ENCODE measurements at regions not wholly inside any gene's neighbourhood (a gene's known extent, or its start where the extent isn't known, plus 50 kb on each side); places are given as distances from the start of the nearest gene placed in this dataset.

- no CpG with 5 or more reads among the region's 1 CpG for WGBS (ENCODE audit: extremely low coverage, insufficient coverage, low lambda C conversion rate)
- H2BK15ac ChIP-seq (replicated peaks; ENCODE audit: low read depth), result no peak overlapping the region
- H3K79me1 ChIP-seq (ENCODE audit: low read length), result no peaks in the 10 kb centered on the region
- no peak overlapping the region for H4K8ac ChIP-seq (ENCODE audit: low read depth, low read length)
- no peak overlapping the region for H3K18ac ChIP-seq (ENCODE audit: low read length)
- no peaks in the 10 kb centered on the region for H3K36me3 ChIP-seq (ENCODE audit: control insufficient read depth, insufficient read depth, low read length)
- peaks cover 1% of the 10 kb centered on the region for H3K4me1 ChIP-seq (ENCODE audit: control insufficient read depth, low read depth, low read length)
- H3K9ac ChIP-seq (ENCODE audit: low read length), result no peak overlapping the region
- H3K79me2 ChIP-seq (ENCODE audit: control insufficient read depth, insufficient read depth, low read length), result no peaks in the 10 kb centered on the region
- H3K4me3 ChIP-seq (ENCODE audit: low read length), result no peak overlapping the region
- no peak overlapping the region for H2AK5ac ChIP-seq (ENCODE audit: low read length)
- no peak overlapping the region for H3K4me2 ChIP-seq (ENCODE audit: low read length)
- no peak overlapping the region for H3K4ac ChIP-seq (ENCODE audit: low read depth, low read length)
- no peak overlapping the region for H4K5ac ChIP-seq (ENCODE audit: low read length)
- H3K27ac ChIP-seq (ENCODE audit: low read depth, low read length), result no peak overlapping the region
- no peak overlapping the region for H2BK5ac ChIP-seq (ENCODE audit: low read length)
- no peak overlapping the region for H2BK120ac ChIP-seq (ENCODE audit: low read depth, low read length)
- H3K27me3 ChIP-seq (ENCODE audit: insufficient read depth, low read length, poor library complexity), result no peaks in the 10 kb centered on the region
- no peak overlapping the region for H3K56ac ChIP-seq (ENCODE audit: low read length)
- H3K23ac ChIP-seq (ENCODE audit: low read length), result no peak overlapping the region
- no peak for DNase-seq
Observed at GRCh38 chr3:178097576-178097975, 438.7 kb upstream of the KCNMB2 start.

DNA sequence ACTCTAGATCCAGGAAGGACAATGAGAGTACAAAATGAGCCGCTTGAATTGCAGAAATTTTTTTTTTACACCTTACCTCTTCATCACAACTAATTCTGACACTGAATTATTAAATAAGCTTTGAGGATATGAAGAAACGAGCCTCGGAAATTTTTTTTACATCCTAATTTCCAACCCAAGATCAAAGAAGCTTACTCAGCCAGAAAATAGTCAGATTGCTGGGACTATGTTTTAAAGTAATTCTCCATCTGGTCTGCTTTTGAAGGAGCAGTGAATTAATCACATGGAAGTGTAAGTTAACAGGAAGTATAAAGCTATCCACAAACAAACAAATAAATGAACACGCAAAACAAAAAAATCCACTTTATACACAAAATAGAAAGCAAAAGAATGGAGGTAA is 437.0 kb upstream of the KCNMB2 start:
- H2BK15ac ChIP-seq (replicated peaks; ENCODE audit: low read depth), result no peak overlapping the region
- H3K36me3 ChIP-seq (ENCODE audit: control insufficient read depth, insufficient read depth, low read length), result no peaks in the 10 kb centered on the region
- no peak overlapping the region for H3K4me2 ChIP-seq (ENCODE audit: low read length)
- no peak overlapping the region for H4K5ac ChIP-seq (ENCODE audit: low read length)
- H2BK5ac ChIP-seq (ENCODE audit: low read length), result no peak overlapping the region
- H3K18ac ChIP-seq (ENCODE audit: low read length), result no peak overlapping the region
- no peaks in the 10 kb centered on the region for H3K79me1 ChIP-seq (ENCODE audit: low read length)
- no CpG with 5 or more reads among the region's 4 CpGs for WGBS (ENCODE audit: extremely low coverage, insufficient coverage, low lambda C conversion rate)
- H2AK5ac ChIP-seq (ENCODE audit: low read length), result no peak overlapping the region
- H3K27ac ChIP-seq (ENCODE audit: low read depth, low read length), result no peak overlapping the region
- H3K27me3 ChIP-seq (ENCODE audit: insufficient read depth, low read length, poor library complexity), result no peaks in the 10 kb centered on the region
- H3K56ac ChIP-seq (ENCODE audit: low read length), result no peak overlapping the region
- H3K4me1 ChIP-seq (ENCODE audit: control insufficient read depth, low read depth, low read length), result peaks cover 1% of the 10 kb centered on the region
- H3K79me2 ChIP-seq (ENCODE audit: control insufficient read depth, insufficient read depth, low read length), result no peaks in the 10 kb centered on the region
- no peak overlapping the region for H3K23ac ChIP-seq (ENCODE audit: low read length)
- no peak overlapping the region for H4K8ac ChIP-seq (ENCODE audit: low read depth, low read length)
- no peak overlapping the region for H3K4me3 ChIP-seq (ENCODE audit: low read length)
- no peak overlapping the region for H2BK120ac ChIP-seq (ENCODE audit: low read depth, low read length)
- no peak overlapping the region for H3K4ac ChIP-seq (ENCODE audit: low read depth, low read length)
- H3K9ac ChIP-seq (ENCODE audit: low read length), result no peak overlapping the region
- DNase-seq, result no peak

DNA sequence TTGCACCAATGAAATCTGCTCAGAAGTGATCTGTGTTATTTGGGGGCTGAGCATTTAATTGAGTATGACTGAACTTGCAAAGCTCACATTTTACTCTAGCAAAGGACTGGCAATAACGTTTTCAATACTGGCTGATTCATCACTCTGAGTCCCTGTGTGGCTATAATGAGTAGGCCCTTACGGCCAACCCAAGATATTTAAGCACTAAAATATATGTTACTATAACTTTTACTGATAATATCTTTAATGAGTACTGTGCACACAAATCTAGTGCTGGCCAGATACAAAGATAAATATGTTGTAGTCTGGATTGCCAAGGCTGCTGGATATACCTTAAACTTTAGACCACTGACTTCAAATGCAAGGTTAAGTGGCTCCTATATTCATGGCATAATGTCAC is 436.4 kb upstream of the KCNMB2 start:
- Histone ChIP-seq H3K4me3 (ENCODE audit: low read length) (no peak overlapping the region), H3K4me1 (ENCODE audit: control insufficient read depth, low read depth, low read length) (peaks cover 1% of the 10 kb centered on the region), H3K9ac (ENCODE audit: low read length) (no peak overlapping the region), H3K23ac (ENCODE audit: low read length) (no peak overlapping the region), H2BK120ac (ENCODE audit: low read depth, low read length) (no peak overlapping the region), H3K27ac (ENCODE audit: low read depth, low read length) (no peak overlapping the region), H3K79me1 (ENCODE audit: low read length) (no peaks in the 10 kb centered on the region), H4K8ac (ENCODE audit: low read depth, low read length) (no peak overlapping the region), H2BK15ac (replicated peaks; ENCODE audit: low read depth) (no peak overlapping the region), H3K56ac (ENCODE audit: low read length) (no peak overlapping the region), H3K79me2 (ENCODE audit: control insufficient read depth, insufficient read depth, low read length) (no peaks in the 10 kb centered on the region), H2AK5ac (ENCODE audit: low read length) (no peak overlapping the region), H3K36me3 (ENCODE audit: control insufficient read depth, insufficient read depth, low read length) (no peaks in the 10 kb centered on the region), H2BK5ac (ENCODE audit: low read length) (no peak overlapping the region), H3K18ac (ENCODE audit: low read length) (no peak overlapping the region), H3K4me2 (ENCODE audit: low read length) (no peak overlapping the region), H3K27me3 (ENCODE audit: insufficient read depth, low read length, poor library complexity) (no peaks in the 10 kb centered on the region), H3K4ac (ENCODE audit: low read depth, low read length) (no peak overlapping the region), H4K5ac (ENCODE audit: low read length) (no peak overlapping the region)
- no peak for DNase-seq
- WGBS (ENCODE audit: extremely low coverage, insufficient coverage, low lambda C conversion rate), result no CpG with 5 or more reads among the region's 2 CpGs

DNA sequence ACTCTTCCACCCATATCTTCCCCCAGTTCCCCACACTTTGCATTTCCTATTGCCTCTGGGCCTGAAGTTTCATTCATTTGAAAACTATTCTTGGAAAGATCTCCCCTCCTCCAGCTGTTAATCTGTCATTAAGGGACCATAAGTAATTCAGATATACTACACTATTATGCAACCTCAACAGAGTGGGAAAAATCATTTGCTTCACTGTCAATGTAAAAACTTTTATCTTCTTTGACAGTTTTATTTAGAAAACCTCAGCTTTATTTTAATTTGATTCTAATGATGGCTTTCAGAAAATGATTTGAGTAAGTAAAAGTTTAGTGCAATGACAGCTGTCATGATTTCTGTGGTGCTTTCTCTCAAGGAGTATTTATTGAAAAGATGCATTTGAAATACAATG is 435.3 kb upstream of the KCNMB2 start:
- DNase-seq, result no peak
- Histone ChIP-seq H3K9ac (ENCODE audit: low read length) (no peak overlapping the region), H2AK5ac (ENCODE audit: low read length) (no peak overlapping the region), H4K8ac (ENCODE audit: low read depth, low read length) (no peak overlapping the region), H3K4me3 (ENCODE audit: low read length) (no peak overlapping the region), H2BK120ac (ENCODE audit: low read depth, low read length) (no peak overlapping the region), H3K56ac (ENCODE audit: low read length) (no peak overlapping the region), H3K4ac (ENCODE audit: low read depth, low read length) (no peak overlapping the region), H3K27me3 (ENCODE audit: insufficient read depth, low read length, poor library complexity) (no peaks in the 10 kb centered on the region), H4K5ac (ENCODE audit: low read length) (no peak overlapping the region), H3K27ac (ENCODE audit: low read depth, low read length) (no peak overlapping the region), H3K23ac (ENCODE audit: low read length) (no peak overlapping the region), H3K18ac (ENCODE audit: low read length) (no peak overlapping the region), H3K4me1 (ENCODE audit: control insufficient read depth, low read depth, low read length) (peaks cover 1% of the 10 kb centered on the region), H3K36me3 (ENCODE audit: control insufficient read depth, insufficient read depth, low read length) (no peaks in the 10 kb centered on the region), H3K79me2 (ENCODE audit: control insufficient read depth, insufficient read depth, low read length) (no peaks in the 10 kb centered on the region), H3K4me2 (ENCODE audit: low read length) (no peak overlapping the region), H2BK5ac (ENCODE audit: low read length) (no peak overlapping the region), H3K79me1 (ENCODE audit: low read length) (no peaks in the 10 kb centered on the region), H2BK15ac (replicated peaks; ENCODE audit: low read depth) (no peak overlapping the region)

DNA sequence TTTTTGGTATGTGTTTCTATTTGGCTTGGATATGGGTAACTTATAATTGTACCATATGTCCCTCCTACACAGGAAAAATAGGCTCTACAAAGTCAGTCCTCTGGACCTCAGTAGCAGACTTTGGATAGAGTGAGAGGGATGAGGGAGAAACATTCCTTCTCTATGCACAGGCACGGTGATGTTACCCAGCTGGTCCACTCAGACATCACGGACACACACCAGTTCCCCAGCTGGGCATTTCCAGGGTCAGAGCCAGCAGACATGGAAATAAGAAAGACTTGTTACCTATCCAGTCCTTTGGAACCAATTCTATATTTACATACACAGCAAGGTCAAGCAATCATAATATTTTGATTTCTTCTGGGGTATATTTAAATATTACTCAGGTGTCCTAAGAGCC is 433.1 kb upstream of the KCNMB2 start:
- no peak overlapping the region for H3K18ac ChIP-seq (ENCODE audit: low read length)
- no peak overlapping the region for H4K8ac ChIP-seq (ENCODE audit: low read depth, low read length)
- H2BK5ac ChIP-seq (ENCODE audit: low read length), result no peak overlapping the region
- no peak overlapping the region for H3K4me2 ChIP-seq (ENCODE audit: low read length)
- no peak overlapping the region for H2BK15ac ChIP-seq (replicated peaks; ENCODE audit: low read depth)
- H4K5ac ChIP-seq (ENCODE audit: low read length), result no peak overlapping the region
- no peak overlapping the region for H2AK5ac ChIP-seq (ENCODE audit: low read length)
- H3K4me1 ChIP-seq (ENCODE audit: control insufficient read depth, low read depth, low read length), result peaks cover 1% of the 10 kb centered on the region
- no peak overlapping the region for H3K56ac ChIP-seq (ENCODE audit: low read length)
- no peak for DNase-seq
- no peak overlapping the region for H3K27ac ChIP-seq (ENCODE audit: low read depth, low read length)
- no peaks in the 10 kb centered on the region for H3K79me2 ChIP-seq (ENCODE audit: control insufficient read depth, insufficient read depth, low read length)
- H3K79me1 ChIP-seq (ENCODE audit: low read length), result no peaks in the 10 kb centered on the region
- no peaks in the 10 kb centered on the region for H3K27me3 ChIP-seq (ENCODE audit: insufficient read depth, low read length, poor library complexity)
- H3K23ac ChIP-seq (ENCODE audit: low read length), result no peak overlapping the region
- H3K4me3 ChIP-seq (ENCODE audit: low read length), result no peak overlapping the region
- H3K36me3 ChIP-seq (ENCODE audit: control insufficient read depth, insufficient read depth, low read length), result no peaks in the 10 kb centered on the region
- H3K4ac ChIP-seq (ENCODE audit: low read depth, low read length), result no peak overlapping the region
- no peak overlapping the region for H2BK120ac ChIP-seq (ENCODE audit: low read depth, low read length)
- no peak overlapping the region for H3K9ac ChIP-seq (ENCODE audit: low read length)
- no CpG with 5 or more reads among the region's 2 CpGs for WGBS (ENCODE audit: extremely low coverage, insufficient coverage, low lambda C conversion rate)

- Histone ChIP-seq H3K4me3 (ENCODE audit: low read length) (no peak overlapping the region), H3K79me1 (ENCODE audit: low read length) (no peaks in the 10 kb centered on the region), H2BK120ac (ENCODE audit: low read depth, low read length) (no peak overlapping the region), H3K4me1 (ENCODE audit: control insufficient read depth, low read depth, low read length) (no peaks in the 10 kb centered on the region), H3K18ac (ENCODE audit: low read length) (no peak overlapping the region), H3K4me2 (ENCODE audit: low read length) (no peak overlapping the region), H2AK5ac (ENCODE audit: low read length) (no peak overlapping the region), H2BK5ac (ENCODE audit: low read length) (no peak overlapping the region), H3K27ac (ENCODE audit: low read depth, low read length) (no peak overlapping the region), H3K79me2 (ENCODE audit: control insufficient read depth, insufficient read depth, low read length) (no peaks in the 10 kb centered on the region), H3K36me3 (ENCODE audit: control insufficient read depth, insufficient read depth, low read length) (no peaks in the 10 kb centered on the region), H4K8ac (ENCODE audit: low read depth, low read length) (no peak overlapping the region), H3K9ac (ENCODE audit: low read length) (no peak overlapping the region), H3K23ac (ENCODE audit: low read length) (no peak overlapping the region), H3K56ac (ENCODE audit: low read length) (no peak overlapping the region), H4K5ac (ENCODE audit: low read length) (no peak overlapping the region), H3K27me3 (ENCODE audit: insufficient read depth, low read length, poor library complexity) (no peaks in the 10 kb centered on the region), H3K4ac (ENCODE audit: low read depth, low read length) (no peak overlapping the region), H2BK15ac (replicated peaks; ENCODE audit: low read depth) (no peak overlapping the region)
- DNase-seq, result no peak
- WGBS (ENCODE audit: extremely low coverage, insufficient coverage, low lambda C conversion rate), result no CpG with 5 or more reads among the region's 2 CpGs
Observed at GRCh38 chr3:178107804-178108203, 428.4 kb upstream of the KCNMB2 start.

Data from mesendoderm (in vitro differentiated cells).